ENCODE measurements at regions not wholly inside any gene's neighbourhood (a gene's known extent, or its start where the extent isn't known, plus 50 kb on each side); places are given as distances from the start of the nearest gene placed in this dataset.

DNA sequence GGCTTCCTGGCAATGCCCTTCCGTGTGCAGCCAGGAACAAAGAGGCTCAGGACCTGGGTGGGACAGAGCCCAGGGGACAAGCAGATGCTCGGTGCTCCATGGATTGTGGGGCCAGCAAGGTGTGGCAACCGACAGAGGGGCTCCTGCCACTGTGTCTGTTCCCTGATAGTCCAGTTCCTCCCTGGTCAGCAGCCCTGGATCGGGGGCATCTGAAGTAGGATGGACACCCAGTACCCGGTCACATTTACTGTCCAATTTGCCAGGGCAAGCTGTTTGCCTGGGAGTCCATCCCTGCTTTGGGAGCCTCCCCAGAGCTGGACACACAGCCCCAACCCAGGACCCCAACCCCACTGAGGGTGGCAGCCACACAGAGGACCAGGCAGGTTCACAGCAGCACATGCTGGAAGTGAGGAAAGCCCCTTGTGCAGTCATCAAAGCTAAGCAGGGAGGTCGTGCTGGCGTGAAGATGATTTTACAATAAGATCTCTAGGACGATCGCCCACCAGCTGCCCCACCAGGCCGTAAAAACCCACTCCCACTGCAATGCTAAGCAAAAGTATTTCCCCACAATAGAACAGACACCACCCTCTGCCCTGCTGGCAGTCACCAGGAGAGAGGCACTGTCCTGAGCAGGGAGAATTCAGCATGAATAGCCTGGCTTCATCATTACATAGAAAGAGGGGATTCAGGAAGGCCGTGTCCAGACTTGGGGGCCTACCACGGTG, 141.7 kb downstream of the NDUFA10 start:
- DNase-seq (ENCODE audit: low spot score) (no peak), FAIRE-seq (no peak)

DNA sequence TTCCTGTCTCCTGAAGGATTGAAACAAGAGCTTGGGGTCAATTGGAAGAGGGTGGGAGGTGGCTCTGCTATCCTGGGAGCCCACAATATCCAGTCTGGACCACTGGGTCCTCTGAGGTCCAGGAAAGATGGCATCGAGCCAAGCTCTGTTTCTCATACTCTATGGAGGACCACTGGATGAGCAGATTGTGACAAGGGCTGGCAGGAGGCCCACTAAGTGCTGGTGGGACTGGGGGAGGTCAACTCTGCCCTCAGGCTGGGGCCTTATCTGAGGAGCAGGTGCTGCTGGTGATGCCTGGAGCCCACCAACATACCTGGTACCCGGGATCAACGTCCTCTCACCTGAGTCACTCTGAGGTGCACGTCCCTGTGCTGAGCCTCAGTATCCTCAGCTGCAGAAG, 142.4 kb downstream of the NDUFA10 start:
- FAIRE-seq = no peak

DNA sequence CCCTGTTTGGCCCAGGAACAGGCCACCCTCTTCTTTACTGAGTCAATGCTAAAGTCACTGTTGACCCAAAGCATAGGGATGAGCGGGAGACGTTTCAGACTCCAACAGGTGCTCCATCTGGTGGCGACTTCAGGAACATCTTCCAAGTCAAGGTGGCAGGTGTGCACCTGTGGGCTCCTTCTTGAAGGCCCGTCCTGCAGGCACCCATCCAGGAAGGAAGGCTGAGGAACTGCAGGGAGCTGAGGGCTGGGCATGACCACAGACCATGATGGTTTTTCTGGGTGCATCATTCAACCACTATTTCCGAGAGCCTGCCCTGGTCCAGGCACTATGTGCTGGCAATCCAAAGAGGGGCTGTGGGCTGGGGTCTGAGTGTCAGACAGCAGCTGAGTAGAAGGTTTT, 142.8 kb downstream of the NDUFA10 start:
- FAIRE-seq (no peak), DNase-seq (ENCODE audit: low spot score) (no peak)

More for the DNA sequence above, 142.4 kb downstream of the NDUFA10 start:
- no peak for DNase-seq (ENCODE audit: low spot score)

DNA sequence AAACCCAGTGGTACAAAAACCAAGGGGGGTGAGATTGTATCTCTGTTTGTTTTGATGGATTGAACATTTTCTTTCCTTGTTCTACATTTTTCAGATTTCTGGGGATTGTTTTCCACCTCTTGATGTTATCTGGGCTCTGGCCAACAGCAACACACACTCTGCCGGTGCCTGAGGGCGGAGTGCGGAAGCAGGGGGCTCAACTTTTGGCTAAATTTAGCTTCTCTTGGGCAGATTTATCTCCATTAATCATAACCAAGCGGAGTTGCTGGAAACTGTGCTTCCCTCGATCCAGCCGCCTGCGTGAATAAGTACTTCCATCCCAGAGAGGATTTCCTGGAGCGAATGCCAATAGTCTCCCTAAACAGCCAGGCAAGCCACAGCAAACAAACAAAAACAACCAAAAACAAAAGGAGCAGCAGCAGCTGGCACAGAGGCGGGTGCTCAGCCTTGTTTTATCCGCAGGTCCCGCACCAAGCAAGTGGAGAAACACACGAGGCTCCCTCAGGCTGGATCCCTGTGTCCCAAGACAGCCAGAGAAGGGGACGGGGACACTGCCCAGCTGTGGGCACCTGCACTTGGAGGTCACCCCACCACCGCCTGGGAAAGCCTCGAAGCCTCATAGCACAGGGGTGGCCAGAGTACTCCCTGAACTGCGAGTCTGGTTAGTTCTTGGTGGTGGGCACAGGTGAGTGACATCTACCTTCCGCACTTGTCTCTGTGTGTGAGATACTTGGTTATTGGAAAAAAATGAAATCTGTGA, 143.4 kb downstream of the NDUFA10 start:
- DNase-seq (ENCODE audit: low spot score) (no peak), FAIRE-seq (no peak)

DNA sequence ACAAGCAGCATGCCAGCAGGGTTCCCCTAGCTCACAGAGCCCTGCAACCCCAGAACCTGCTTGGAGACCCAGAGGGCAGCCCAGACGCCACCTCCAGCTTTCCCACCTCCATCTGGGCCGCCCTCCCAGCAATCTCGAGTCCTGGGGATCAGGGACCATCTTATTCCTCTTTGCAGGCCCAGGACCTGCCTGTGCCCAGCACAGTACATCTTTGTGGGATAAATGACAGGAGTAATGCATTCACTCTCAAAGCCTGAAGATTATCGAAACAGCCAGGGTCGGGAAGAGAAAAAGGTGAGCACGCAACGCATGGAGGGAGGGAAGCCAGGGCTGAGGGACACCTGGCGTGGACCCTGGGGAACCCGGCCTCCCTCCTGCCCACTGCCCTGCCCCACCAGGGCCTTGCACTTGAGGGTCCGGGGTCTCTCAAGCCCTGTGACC, 144.1 kb downstream of the NDUFA10 start:
- FAIRE-seq = no peak

DNA sequence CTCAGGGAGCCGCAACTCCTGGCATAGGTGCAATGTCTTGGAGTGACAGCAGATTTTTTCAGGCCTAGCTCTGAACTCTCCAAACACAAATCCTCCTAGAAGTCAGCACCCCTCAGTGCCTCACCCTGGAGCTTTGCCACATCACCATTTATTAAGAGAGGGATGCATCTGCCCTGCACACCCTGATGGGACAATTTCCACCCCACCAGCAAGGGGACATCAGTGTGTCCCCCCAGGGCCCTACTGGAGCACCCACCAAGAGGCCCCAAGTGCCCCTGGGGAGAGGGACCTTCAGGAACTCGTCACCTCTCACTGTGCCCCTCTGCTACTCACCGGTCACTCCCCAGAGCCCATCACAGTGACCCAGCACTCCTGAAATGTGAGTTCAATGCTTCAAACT, 144.7 kb downstream of the NDUFA10 start:
- no peak for DNase-seq (ENCODE audit: low spot score)
- no peak for FAIRE-seq

More for the DNA sequence above, 144.1 kb downstream of the NDUFA10 start:
- DNase-seq (ENCODE audit: low spot score) = no peak

DNA sequence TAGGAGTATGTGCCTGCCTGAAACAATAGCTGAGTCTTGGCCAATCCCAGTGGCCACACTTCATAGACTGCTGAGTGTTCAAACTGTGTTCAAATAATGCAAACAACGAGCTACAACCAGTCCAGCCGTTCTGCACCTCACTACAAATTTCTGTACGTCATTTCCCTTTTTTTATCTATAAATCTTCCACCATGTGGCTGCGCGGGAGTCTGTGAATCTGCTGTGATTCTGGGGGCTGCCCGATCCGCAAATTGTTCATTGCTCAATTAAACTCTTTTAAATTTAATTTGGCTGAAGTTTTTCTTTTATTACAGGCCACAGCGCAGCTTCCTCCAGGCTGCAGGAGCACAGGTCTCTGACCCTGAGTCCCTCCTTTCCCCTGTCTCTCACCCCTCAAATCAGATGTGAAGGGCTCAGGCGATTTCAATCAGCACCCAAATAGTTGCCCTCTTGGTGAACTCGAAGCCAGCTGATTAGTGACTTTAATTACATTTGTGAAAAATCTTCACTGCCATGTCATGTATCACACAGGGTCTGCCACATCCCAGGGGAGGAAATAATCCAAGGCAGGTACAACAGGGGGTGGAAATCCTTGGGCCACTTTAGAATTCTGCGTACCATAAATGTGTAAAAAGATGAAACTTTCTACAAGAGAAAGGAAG, 145.6 kb downstream of the NDUFA10 start:
- FAIRE-seq (no peak), DNase-seq (ENCODE audit: low spot score) (no peak)

DNA sequence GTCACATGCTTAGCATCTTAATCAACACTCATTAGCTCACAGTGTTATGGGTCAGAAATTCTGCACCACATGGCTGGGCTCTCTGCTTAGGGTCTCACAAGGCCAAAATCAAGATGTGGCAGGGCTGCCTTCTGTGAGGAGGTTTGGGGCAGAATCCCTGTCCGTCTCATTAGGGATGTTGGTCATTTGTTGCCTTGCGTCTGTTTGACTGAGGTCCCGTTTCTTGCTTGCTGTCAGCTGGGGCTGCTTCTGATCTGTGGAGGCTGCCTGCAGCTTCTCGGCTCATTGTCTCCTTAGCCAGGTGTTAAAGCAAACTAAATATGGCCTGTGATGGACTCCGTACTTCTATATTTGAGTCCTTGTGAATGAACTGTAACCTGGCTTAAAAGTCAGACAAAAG, 146.5 kb downstream of the NDUFA10 start:
- no peak for FAIRE-seq
- no peak for DNase-seq (ENCODE audit: low spot score)

DNA sequence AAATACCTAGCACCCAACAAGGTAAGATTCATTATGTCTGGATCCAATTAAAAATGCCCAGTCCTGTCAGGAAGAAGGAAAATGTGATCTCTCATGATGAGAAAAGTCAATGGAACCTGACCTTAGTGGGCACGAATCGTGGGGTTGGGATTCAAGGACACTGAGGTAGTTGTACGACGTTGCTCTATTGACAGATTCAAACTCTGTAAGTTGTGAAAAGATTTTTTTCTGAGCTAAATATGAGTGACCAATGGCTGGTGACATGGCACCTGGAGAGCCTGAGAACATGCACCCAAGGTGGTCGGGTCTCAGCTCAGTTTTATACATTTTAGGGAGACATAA, 148.2 kb downstream of the NDUFA10 start:
- FAIRE-seq (no peak), DNase-seq (ENCODE audit: low spot score) (no peak)

DNA sequence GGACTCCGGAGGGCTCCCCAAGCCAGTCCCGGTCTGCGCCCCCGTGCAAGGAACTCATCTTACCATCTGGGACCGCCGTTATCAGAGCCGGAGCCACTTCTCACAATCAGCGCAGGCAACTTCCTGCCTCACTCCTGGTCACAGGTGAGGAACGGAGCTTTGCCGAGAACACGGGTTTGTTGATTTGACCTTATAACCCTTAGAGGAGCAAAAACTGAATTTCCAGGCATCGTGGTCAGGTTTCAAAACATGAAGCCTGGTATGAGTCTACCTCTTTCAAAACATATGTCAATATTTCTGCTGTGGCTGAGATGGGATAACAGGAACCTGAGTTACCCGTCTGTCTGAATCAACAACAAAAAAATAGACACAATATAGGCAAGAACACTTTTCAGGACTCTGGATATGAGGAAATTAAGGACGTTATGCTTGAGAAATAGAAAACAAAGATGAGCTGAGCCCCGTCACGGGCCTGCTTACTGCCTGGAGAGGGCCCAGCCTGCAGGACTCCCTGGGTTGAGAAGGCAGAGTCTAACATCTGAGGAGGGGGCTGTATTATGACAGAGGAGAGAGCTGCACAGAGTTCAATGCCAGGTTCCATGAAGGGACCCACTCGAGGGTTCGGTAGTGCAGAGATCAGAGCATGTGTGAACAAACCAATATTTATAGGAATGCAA, 148.7 kb downstream of the NDUFA10 start:
- no peak for DNase-seq (ENCODE audit: low spot score)
- FAIRE-seq = no peak

DNA sequence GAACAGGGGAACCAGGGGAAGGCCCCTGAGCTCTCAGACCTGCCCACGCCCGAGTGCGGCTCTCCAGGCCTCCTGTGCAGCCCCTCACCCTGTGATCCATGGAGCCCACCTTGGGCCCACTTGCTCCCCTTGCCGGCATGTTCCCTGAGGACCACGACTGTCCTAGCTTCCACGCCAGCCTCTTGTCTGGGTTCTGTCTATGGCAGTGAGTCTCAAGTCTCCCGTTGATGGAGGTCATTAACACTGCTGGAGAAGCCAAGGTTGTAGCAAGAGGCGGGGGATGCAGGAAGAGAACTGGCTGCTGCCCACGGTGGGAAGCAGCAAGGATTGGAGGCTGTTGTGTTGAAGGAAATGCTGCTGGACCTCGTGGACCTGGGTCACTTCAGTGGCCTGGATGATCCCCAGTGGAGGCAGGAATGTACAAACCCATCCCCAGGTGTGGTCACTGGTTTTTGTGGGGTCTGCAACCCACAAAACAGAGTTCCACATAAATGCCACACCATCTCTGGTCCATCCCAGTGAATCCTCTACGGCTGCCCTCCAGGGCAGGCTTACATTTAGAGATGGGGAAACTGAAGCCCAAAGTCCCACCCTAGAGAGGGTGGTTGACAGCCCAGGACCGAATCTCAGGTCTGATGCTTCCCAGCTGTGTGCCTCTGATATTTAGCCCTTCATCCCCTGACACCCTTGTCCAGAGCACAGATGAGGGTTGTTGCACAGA, 150.3 kb downstream of the NDUFA10 start:
- FAIRE-seq = no peak
- DNase-seq (ENCODE audit: low spot score) = no peak

DNA sequence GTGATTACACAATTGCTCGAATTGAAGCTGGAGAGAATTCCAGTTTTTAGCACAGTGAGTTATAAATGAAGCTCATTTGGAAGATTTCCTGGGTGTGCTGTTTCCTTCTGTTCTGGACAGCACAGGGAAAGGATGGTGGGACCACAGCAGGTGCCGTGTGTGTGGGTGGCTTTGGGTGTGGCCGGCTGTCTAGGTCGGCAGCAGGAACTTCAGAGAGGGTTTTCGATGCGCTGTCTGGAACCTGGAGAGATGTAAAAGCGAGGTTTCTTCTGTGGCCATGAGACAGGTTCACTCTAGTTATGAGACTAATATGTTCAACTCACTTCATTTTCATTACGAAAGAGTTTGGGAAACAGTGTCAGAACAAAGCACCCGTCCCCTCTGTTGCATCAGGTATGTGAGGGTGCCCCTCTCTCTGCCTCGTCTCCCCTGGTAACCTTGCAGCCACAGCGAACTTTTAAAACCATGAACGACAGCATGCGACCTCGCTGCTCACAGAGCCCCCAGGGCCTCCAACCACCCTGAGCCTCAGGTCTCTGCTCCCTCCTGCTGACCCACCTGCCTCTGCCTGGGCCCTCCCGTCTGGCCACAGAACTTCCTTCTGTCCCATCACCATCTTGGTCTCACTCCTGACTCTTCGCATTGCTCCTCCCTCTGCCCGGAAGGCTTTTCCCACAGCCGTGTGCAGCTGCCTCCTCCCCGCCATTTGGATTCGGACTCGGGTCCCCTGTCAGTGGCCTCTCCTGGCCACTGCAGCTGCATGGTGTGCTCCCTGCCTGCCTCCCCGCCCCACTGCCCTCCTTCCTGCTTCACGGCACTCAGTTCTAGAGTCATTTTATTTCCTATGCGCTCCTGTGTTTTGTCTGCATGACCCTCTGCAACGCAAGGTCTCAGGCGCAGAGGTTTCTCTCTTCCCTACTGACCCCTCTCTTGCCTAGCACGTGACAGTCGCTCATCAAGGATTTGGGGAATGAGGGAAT, 151.2 kb downstream of the NDUFA10 start:
- DNase-seq (ENCODE audit: low spot score) (no peak), FAIRE-seq (no peak)

DNA sequence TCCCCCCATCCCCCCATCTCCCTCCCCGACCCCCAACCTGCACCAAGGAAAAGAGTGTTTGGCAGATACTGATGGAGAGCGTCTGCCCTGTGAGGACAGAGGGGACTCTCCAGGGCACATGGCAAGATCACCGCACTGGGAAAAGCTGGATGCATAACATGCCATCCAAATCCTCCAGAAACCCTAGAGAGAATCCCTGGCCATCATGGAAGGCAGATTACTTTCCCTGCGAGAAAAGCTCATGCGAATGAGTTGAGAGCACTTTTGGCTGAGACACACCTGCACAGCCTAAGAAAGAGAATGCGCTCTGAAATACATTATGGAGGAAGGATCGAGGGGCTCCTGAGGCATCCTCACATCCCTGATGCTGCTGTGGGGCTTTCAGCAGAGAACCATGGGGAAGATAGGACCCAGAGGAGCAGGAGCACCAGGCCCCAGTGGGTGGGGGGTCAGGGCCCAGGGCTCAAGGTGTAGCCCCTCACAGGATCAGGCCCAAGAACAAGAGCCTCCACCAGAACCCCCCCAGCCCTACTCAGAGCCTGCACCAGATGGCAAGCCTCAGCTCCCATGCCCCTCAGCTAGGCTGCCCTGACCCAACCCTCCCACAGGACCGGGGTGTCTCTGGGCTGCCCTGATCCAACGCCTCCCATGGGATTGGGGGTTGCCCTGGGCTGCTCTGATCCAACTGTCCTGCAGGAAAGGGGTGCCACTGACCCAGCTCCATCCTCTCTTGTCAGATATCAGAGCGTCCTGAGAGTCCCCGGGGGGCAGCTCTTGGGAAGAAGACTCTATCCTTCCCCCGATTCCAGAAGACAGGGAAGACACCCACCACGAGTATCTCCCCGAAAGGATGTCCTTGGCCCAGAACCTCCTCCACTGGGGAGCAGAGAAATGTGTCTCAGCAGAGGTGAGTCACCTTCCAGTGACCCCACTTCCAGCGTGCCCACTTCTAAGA, 153.4 kb downstream of the NDUFA10 start:
- FAIRE-seq (no peak), DNase-seq (ENCODE audit: low spot score) (no peak)

DNA sequence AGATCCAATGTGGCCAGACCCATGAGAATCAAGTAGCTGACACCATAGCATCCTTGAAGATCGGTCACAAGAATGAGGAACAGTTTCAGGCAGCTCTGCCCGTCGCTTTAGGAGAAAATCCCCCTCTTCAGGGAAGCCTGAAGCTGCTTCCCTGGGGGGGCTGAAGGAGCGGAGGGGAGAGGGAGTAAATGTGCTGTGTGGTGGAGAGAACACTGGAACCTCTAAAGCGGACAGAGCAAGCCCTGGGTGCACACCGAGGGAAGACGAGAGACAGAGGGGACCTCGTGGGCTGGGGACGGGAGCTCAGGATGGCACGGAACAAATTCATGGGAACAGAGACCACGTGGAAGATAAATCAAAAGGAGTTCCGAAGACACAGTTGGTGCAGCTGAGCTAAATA, 154.3 kb downstream of the NDUFA10 start:
- FAIRE-seq (no peak), DNase-seq (ENCODE audit: low spot score) (no peak)

DNA sequence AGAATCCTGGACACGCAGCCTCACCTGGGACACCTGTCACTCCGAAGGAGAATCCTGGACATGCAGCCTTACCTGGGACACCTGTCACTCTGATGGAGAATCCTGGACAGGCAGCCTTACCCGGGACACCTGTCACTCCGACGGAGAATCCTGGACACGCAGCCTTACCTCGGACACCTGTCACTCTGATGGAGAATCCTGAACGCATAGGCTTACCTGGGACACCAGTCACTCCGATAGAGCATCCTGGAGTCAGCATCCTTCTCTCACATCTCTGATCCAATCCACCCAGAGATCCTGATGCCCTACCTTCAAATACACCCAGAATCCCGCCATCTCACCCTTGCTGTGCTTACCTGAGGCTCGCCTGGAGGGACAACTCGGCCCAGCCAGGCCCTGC, 154.9 kb downstream of the NDUFA10 start:
- DNase-seq (ENCODE audit: low spot score) (no peak), FAIRE-seq (no peak)

DNA sequence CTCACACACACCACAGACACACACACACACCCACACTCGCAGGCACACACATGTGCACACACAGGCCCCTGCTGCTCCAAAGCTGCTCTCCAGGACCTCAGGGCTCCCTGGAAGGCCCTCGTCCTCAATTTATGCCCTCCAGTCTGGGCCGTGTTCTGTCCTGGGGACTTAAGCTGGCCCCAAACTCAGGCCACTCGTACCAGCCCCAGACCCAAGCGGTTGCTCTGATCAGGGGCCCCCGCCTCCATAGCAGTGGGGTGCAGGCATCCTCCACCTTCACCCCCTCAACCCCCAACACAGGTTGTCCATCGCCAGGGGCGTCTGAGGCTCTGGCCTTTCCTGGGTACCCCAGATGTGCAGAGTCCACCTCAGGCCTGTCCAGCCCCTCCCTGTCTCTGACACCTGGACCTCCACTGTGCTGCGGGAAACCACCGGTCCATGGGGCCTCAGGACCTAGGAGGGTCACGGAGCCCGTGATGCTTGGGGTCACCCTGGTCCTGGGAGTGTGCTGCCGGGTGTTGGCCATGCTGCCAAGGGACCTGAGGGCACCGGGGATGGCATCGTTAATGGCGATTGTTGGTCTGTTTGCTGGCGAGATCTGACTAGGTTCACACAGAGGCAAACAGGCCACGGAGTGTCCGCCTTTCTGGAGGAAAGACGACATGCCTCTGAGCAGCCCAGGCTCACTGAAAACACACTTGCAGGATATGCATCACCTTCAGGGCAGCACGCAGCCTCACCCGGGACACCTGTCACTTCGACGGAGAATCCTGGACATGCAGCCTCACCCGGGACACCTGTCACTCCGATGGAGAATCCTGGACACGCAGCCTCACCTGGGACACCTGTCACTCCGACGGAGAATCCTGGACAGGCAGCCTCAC, 155.6 kb downstream of the NDUFA10 start:
- DNase-seq (ENCODE audit: low spot score) = no peak
- FAIRE-seq = no peak

DNA sequence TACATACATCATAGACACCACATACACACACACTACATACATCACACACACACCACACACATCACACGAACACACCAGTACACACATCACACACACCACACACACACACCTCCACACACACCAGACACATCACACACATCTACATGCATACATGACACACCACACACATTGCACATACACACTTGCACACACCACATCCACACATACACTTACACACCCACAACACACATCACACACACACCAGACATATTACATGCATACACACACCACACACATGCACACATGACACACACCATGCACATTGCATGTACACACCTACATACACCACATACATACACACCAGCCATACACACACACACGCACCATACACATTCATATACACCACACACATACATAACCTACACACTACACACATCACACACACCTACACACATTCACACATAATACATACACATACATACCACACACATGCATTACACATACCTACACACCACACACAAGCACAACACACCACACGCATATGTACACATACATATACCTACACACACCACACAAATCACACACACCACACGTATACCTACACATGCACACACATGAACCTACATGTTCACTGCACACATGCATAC, 156.5 kb downstream of the NDUFA10 start:
- DNase-seq (ENCODE audit: low spot score) = no peak
- no peak for FAIRE-seq
